COLO829 (cell line): ENCODE measurements at regions not wholly inside any gene's neighbourhood (a gene's known extent, or its start where the extent isn't known, plus 50 kb on each side); places are given as distances from the start of the nearest gene placed in this dataset.
"Not testable (repeated sequence)": the region's sequence is repeated elsewhere in the genome, so short reads cannot be mapped to it uniquely, and the experiment has no call there.

Experiments used
- DNase-seq: peaks from one replicate; pipeline ENCODE4 v3.0.0; 2012; ENCODE audit warnings: low spot score

GRCh38 chr12:46572644-46573346 lies 200.2 kb upstream of the SLC38A2 start:
- no peak for DNase-seq

DNA sequence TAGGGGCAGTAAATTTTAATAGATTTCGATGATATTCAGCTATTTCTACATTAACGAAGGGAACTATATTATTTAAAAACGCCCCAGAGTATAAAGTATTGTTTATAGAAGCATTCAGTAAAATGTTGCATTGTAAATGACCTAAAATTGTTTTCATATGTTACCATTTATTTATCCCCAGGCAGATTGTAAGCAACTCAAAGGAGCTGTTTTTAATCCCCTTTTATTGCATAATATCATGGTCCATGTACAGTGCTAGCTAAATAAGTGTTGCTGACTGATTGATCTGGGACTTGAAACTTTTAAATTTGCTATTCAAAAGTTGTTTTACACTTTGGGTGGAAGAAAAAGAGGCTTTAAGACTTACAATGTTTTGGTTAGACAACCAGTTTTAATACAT lies 199.0 kb upstream of the SLC38A2 start:
- DNase-seq, result no peak

- DNase-seq, result no peak
Observed at GRCh38 chr12:46569826-46570439, 197.4 kb upstream of the SLC38A2 start.

DNA sequence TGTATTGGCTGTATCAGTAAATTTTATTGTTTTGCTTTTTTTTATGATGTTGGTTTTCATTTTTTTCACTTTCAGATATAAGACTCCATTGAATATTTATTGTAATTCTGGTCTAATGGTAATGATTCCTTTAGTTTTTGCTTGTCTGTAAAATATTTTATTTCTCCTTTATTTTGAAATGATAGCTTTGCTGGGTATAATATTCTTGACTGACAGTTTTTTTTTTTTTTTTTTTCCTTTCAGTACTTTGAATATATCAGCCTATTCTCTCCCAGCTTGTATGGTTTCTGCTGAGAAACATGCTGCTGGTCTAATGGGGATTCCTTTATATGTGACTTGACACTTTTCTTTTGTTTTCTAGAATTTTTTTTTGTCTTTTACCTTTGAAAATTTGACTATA lies 195.1 kb upstream of the SLC38A2 start:
- no peak for DNase-seq

GRCh38 chr12:46562625-46563225 lies 190.2 kb upstream of the SLC38A2 start:
- no peak for DNase-seq

- not testable (repeated sequence) for DNase-seq
Observed at GRCh38 chr12:46561769-46562624, 189.4 kb upstream of the SLC38A2 start.

- no peak for DNase-seq
Observed at GRCh38 chr12:46560874-46561273, 188.3 kb upstream of the SLC38A2 start.

- DNase-seq, result no peak
Observed at GRCh38 chr12:46560089-46560488, 187.5 kb upstream of the SLC38A2 start.

- no peak for DNase-seq
Observed at GRCh38 chr12:46559311-46559710, 186.7 kb upstream of the SLC38A2 start.

DNA sequence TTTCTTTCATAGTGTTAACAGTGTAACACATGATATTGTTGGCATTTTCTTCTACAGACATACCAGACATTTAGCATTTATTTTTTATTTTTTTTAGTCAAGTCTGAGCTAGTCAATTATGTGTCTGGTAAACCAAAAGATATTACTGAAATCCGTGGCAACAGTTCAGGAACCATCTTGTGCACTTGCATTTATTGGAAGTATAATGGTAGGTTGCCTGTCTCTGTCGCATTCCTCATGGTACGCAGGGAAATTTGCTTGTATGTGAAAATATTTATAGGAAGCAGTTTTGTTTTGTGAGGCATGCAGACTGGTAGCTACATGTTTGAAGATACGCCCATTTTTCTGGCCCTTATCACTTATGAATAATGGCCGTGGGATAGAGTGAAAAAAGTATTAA lies 186.1 kb upstream of the SLC38A2 start:
- no peak for DNase-seq

DNA sequence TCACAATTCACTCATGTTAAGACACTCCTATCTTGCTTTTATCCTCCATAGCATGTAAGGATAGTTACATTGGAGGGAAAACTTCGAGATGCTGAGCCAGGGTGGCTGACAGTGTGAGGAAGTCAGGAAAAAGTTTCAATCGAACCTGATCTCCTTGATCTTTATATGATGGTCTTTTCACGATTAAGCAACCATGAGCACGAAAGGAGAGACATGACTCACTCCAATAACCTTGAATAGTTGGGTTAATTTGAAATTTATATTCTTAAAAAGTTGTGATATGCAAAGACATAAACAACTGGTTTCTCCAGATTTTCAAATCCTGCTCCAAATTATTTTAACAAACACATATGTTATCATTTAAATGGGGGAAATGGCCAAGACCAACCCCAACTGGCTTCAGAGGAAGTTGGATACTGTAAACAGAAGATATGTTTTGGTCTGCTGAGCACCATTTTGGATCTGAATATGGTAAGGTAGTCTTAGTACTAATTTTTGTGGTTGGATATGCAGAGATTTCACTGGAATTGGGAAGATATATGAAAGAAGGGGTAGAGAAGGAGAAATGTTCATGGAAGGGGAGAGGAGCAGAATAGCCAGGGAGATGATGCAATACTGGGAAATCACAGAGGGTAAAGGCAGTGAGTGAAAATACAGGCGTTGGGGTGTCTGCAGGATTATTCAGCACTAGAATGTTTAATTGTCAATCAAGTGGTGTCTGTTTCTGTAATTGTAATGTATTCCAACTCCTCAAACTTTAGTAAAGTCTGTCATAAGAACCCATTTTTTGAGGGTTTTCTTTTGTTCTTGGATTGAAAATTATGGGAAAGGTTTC lies 185.2 kb upstream of the SLC38A2 start:
- DNase-seq, result no peak

DNA sequence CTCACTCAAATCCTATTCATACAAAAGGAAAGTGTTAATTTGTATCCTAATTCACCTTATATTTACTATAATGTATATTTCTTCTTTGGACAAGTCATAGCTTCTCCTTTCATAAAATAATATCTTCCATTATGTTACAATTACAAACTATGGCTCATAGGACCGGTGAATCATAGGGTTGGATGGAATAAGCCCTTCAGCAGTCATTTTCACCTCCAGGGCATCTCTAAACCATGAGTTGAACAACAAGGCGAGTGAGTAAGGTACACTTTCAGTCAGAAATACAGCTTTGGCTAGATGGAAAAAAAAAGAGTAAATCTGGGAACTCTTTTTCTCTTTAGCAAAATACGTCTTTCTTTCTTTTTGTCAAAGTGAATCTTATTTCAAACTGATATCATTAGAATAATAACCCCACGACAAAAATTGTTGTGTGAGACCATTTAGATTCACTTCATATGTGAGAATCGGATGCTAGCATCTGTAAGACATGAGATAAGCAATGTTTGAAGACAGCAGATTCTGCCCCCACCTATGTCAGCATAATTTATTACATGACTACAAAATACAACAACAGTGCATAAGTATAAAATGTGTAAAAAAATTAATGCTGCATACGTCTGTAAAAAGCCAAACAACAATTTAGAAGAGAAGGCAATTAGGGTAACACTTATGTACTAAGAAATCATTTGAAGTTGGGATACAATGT lies 184.4 kb upstream of the SLC38A2 start:
- peak; percentile 80 for DNase-seq

- DNase-seq, result peak; percentile 71
Observed at GRCh38 chr12:46556105-46556559, 183.6 kb upstream of the SLC38A2 start.

GRCh38 chr12:46555406-46555852 lies 182.9 kb upstream of the SLC38A2 start:
- no peak for DNase-seq

DNA sequence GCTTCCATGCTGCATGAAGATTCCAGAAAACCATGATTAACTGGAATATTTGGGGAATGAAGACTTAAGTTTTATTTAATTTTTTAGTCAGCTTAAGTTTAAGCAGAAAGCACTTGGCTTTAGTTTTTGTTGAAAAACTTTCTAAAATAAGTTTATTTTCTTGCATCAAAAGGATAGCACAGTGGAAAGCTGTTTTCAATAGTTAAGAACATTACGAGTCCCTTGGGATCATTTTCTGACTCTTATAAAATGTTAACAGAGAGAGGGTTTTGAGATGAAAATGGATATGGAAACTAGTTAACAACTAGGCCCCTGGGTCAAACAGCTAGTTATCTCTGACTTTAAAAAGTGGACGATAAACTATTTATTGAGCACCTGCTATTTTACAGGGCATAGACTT lies 181.9 kb upstream of the SLC38A2 start:
- no peak for DNase-seq

DNA sequence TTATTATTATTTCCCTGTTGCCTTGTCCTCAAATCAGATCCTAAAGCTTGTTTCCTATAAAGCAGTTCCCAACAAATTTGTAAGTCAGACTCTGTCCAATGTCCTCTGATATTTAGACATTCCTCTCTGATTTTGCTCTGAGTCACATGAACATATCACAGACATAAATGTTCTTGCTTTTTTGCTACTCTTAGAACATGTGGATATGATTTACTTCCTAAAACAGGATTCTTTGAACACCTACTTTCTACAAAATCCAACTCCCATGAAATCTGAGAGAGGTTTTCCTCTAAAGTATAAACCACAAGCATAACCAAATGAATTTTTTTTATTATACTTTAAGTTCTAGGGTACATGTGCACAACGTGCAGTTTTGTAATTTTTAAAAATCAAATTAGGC lies 181.3 kb upstream of the SLC38A2 start:
- no peak for DNase-seq

DNA sequence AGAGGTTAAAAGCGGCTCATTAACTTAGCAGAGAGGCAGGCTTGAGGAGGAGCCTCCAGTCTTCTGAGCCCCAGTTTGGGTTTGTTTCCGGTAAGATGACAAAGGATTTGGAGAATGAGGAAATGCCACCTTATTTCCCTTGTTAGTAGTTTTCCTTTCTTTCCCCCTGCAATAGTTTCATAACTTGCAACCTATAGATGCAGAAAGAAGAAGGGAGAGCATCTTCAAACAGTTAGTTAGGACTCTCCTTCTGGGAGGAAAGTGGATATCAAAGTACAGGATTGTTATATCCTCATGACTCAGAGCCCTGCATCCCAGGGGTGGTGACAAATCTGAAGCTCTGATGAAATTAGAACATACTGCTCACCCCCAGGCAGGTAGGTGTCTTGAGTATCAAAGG lies 180.7 kb upstream of the SLC38A2 start:
- peak; percentile 43 for DNase-seq

DNA sequence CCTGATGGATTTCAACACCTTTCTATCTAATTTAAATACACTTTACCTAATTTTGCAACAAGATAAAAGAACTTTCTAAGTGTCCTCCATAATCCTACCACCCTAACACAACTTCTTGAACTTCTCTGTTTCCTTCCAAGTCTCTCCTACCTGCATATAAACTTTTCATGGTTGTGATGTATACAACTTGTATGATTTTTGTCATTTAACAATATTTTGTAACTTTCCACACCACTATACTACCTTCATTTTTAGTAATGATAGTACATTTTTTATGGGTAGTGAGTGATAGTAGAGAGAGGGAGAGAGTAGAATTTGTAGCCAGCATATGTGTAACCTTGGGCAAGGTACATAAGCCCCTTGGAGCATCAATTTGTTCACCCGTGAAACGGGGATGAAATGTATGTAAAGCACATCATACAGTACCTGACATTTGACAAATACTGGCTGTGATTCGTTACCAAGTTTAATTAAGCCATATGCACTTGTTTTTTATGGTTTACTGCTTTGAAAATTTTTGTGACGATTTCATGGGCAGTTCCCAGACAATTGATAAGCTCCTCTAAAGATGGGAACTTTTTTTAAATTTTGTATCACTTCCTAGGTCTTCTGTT lies 177.8 kb upstream of the SLC38A2 start:
- no peak for DNase-seq

- DNase-seq, result no peak
Observed at GRCh38 chr12:46549527-46550265, 177.1 kb upstream of the SLC38A2 start.

- DNase-seq, result no peak
Observed at GRCh38 chr12:46548605-46549071, 176.1 kb upstream of the SLC38A2 start.
